ENCODE measurements at regions not wholly inside any gene's neighbourhood (a gene's known extent, or its start where the extent isn't known, plus 50 kb on each side); places are given as distances from the start of the nearest gene placed in this dataset.

GRCh38 chr21:41067709-41068108, 100.3 kb upstream of the BACE2 start:
- Histone ChIP-seq H3K9me2 (no peaks in the 10 kb centered on the region), H3K27ac (ENCODE audit: low read depth in 2 of 2, low read length in 1 of 2) (no peak overlapping the region), H3K4me1 (ENCODE audit: control insufficient read depth in 1 of 2, insufficient read depth in 2 of 2, low read depth in 1 of 2, low read length in 1 of 2) (peaks cover 0 to 25% of the 10 kb centered on the region in 2 experiments; a peak in 2 of 4 replicates), H3K4me2 (no peak overlapping the region), H3K9me3 (no peaks in the 10 kb centered on the region), H3K27me3 (ENCODE audit: insufficient read depth) (no peaks in the 10 kb centered on the region), H3K4me3 (ENCODE audit: low read depth in 2 of 2, low read length in 1 of 2) (no peak overlapping the region), H3F3A (replicated peaks; ENCODE audit: insufficient read depth) (no peaks in the 10 kb centered on the region), H3K79me2 (ENCODE audit: insufficient read depth) (no peaks in the 10 kb centered on the region), H3K9ac (no peak overlapping the region), H2AFZ (ENCODE audit: low read depth) (no peak overlapping the region), H3K36me3 (replicated peaks in 1 of 2; ENCODE audit: control insufficient read depth in 1 of 2, insufficient read depth in 2 of 2, low read length in 1 of 2) (no peaks in the 10 kb centered on the region), H4K20me1 (ENCODE audit: insufficient read depth) (no peaks in the 10 kb centered on the region)
- ChIA-PET POLR2A (no interaction called here), CTCF (interaction anchor here (1.6 to 3.0 kb wide), 4 partner anchors 22 to 924 kb away, joined by 7 to 9 read pairs (median 8); no protein-coding TSS in a partner anchor)
- 52% methylated on average over 3 of the region's 4 CpGs for WGBS (ENCODE audit: low lambda C conversion rate)
- DNase-seq = no peak
- TF ChIP-seq GATA2 (CRISPR knock-in tag; IDR thresholded peaks at IDR 0.05) (no peak), FOXM1 (IDR thresholded peaks at IDR 0.05; ENCODE audit: low read depth) (no peak), FOXJ3 (CRISPR knock-in tag; IDR thresholded peaks at IDR 0.05) (no peak), GABPA (IDR thresholded peaks at IDR 0.05; ENCODE audit: low read depth) (no peak), EZH2phosphoT487 (IDR thresholded peaks at IDR 0.05; ENCODE audit: borderline replicate concordance, low read depth) (no peak), RXRA (IDR thresholded peaks at IDR 0.05; ENCODE audit: borderline replicate concordance, low read depth) (no peak), USF2 (IDR thresholded peaks at IDR 0.05; ENCODE audit: borderline replicate concordance, low read depth, low read length) (no peak), NRF1 (IDR thresholded peaks at IDR 0.05; ENCODE audit: low read depth, low read length) (no peak), YY1 (IDR thresholded peaks at IDR 0.05; ENCODE audit: low read depth) (no peak), FOSL2 (IDR thresholded peaks at IDR 0.05; ENCODE audit: borderline replicate concordance, low read depth) (no peak), RAD21 (IDR thresholded peaks at IDR 0.05; ENCODE audit: low read length) (no peak), REST (IDR thresholded peaks at IDR 0.05; ENCODE audit: low read depth, low read length) (no peak), TAF1 (IDR thresholded peaks at IDR 0.05; ENCODE audit: borderline replicate concordance, low read depth, low read length) (no peak)

- CTCF ChIA-PET = interaction anchor here (0.6 to 3.3 kb wide), 29 partner anchors 9 to 1277 kb away, joined by 3 to 23 read pairs (median 5); partner anchors contain the start of gene PCP4
- 13% methylated on average over 7 of the region's 7 CpGs for WGBS (ENCODE audit: low lambda C conversion rate)
- H2AFZ ChIP-seq (ENCODE audit: low read depth) = no peak overlapping the region
- no peak for TF ChIP-seq JUND (IDR thresholded peaks at IDR 0.05)
- TF ChIP-seq USF2 (IDR thresholded peaks at IDR 0.05; ENCODE audit: borderline replicate concordance, low read depth, low read length) = no peak
- no peak for TF ChIP-seq EP300 (IDR thresholded peaks at IDR 0.05; ENCODE audit: borderline replicate concordance in 1 of 2, low read depth in 1 of 2, low read length in 1 of 2)
- no peak for TF ChIP-seq MXI1 (IDR thresholded peaks at IDR 0.05; ENCODE audit: low read depth, low read length)
- no peak for TF ChIP-seq PBX3 (IDR thresholded peaks at IDR 0.05)
- no peak for TF ChIP-seq GATA2 (CRISPR knock-in tag; IDR thresholded peaks at IDR 0.05)
- no peak for TF ChIP-seq REST (IDR thresholded peaks at IDR 0.05; ENCODE audit: low read depth, low read length)
Observed at GRCh38 chr21:41068496-41068895, 99.5 kb upstream of the BACE2 start.

More at GRCh38 chr21:41068496-41068895, 99.5 kb upstream of the BACE2 start:
- no peak overlapping the region for H3K4me2 ChIP-seq
- H3K9me2 ChIP-seq = no peaks in the 10 kb centered on the region
- no peaks in the 10 kb centered on the region for H3K9me3 ChIP-seq
- peaks cover 0 to 24% of the 10 kb centered on the region in 2 experiments; a peak in 2 of 4 replicates for H3K4me1 ChIP-seq (ENCODE audit: control insufficient read depth in 1 of 2, insufficient read depth in 2 of 2, low read depth in 1 of 2, low read length in 1 of 2)
- POLR2A ChIA-PET = no interaction called here
- no peaks in the 10 kb centered on the region for H3K36me3 ChIP-seq (replicated peaks in 1 of 2; ENCODE audit: control insufficient read depth in 1 of 2, insufficient read depth in 2 of 2, low read length in 1 of 2)
- no peak overlapping the region for H3K9ac ChIP-seq
- H3K4me3 ChIP-seq (ENCODE audit: low read depth in 2 of 2, low read length in 1 of 2) = peak overlapping the region in 1 of 2 experiments; percentile 10; a peak in 1 of 4 replicates
- peak; percentile 23 for DNase-seq
- H3K27me3 ChIP-seq (ENCODE audit: insufficient read depth) = no peaks in the 10 kb centered on the region
- no peaks in the 10 kb centered on the region for H3F3A ChIP-seq (replicated peaks; ENCODE audit: insufficient read depth)
- no peaks in the 10 kb centered on the region for H3K79me2 ChIP-seq (ENCODE audit: insufficient read depth)
- no peak overlapping the region for H3K27ac ChIP-seq (ENCODE audit: low read depth in 2 of 2, low read length in 1 of 2)
- no peaks in the 10 kb centered on the region for H4K20me1 ChIP-seq (ENCODE audit: insufficient read depth)

All from SK-N-SH (cell line).